IMR-90 (cell line): ENCODE measurements at regions not wholly inside any gene's neighbourhood (a gene's known extent, or its start where the extent isn't known, plus 50 kb on each side); places are given as distances from the start of the nearest gene placed in this dataset.
A peak's percentile ranks its signal among the peaks of the same experiment; 100 is the strongest.

Experiments
- ATAC-seq: fragments of 200-7000 bp; cut with Tn5 transposase; 2 replicates; pipeline ENCODE4 v1.9.1; 2020; ENCODE audit warnings: low read depth, mild to moderate bottlenecking, moderate library complexity
- BruUV-seq: library from RNA; stranded (reverse); fragments of 400-500 nt; replicated peaks from 2 replicates; lab custom pipeline; 2021; lab: Mats Ljungman, UMichigan
- CTCF ChIA-PET: fragments of 300-600 bp; formaldehyde crosslinking; extraction: SDS; loops from one replicate; lab custom pipeline; 2021; ENCODE audit warnings: antibody characterized with exemption; lab: Yijun Ruan, JAX
- POLR2A ChIA-PET: fragments of 300-600 bp; sonication (Branson Sonifier 250); formaldehyde crosslinking; loops from one replicate; lab custom pipeline; 2022; ENCODE audit warnings: antibody characterized with exemption; ENCODE audit not compliant: unreplicated experiment; lab: Charles Lee
- DNase-seq: peaks from one replicate; pipeline ENCODE4 v3.0.0; 2013
- H2AFZ ChIP-seq: replicated peaks from 2 replicates; pipeline ENCODE3; 2013; ENCODE audit warnings: low read length, mild to moderate bottlenecking; ENCODE audit not compliant: poor library complexity
- H2AK5ac ChIP-seq: 2 replicates; pipeline ENCODE4 v1.6.1; 2013; ENCODE audit warnings: low read depth, low read length, inconsistent platforms
- H2AK9ac ChIP-seq: replicated peaks from 2 replicates; pipeline ENCODE3; 2013; ENCODE audit warnings: mild to moderate bottlenecking, low read depth, low read length, moderate library complexity; ENCODE audit not compliant: poor library complexity
- H2BK120ac ChIP-seq: 2 replicates; pipeline ENCODE4 v1.6.1; 2013; ENCODE audit warnings: low read depth, low read length, inconsistent platforms
- H2BK15ac ChIP-seq: 3 replicates; pipeline ENCODE4 v1.6.1; 2013; ENCODE audit warnings: low read depth, low read length, inconsistent platforms
- H2BK20ac ChIP-seq: 2 replicates; pipeline ENCODE4 v1.6.1; 2013; ENCODE audit warnings: low read depth, mild to moderate bottlenecking, inconsistent platforms, low read length, moderate library complexity
- H2BK5ac ChIP-seq: 2 replicates; pipeline ENCODE4 v1.6.1; 2013; ENCODE audit warnings: mild to moderate bottlenecking, low read depth, low read length, inconsistent platforms; ENCODE audit not compliant: poor library complexity, severe bottlenecking
- H3K14ac ChIP-seq: replicated peaks from 2 replicates; pipeline ENCODE4 v1.6.1; 2013; ENCODE audit warnings: low read depth, low read length, inconsistent platforms
- H3K18ac ChIP-seq: 2 replicates; pipeline ENCODE4 v1.6.1; 2013; ENCODE audit warnings: low read depth, low read length, control low read depth
- H3K23ac ChIP-seq: 2 replicates; pipeline ENCODE4 v1.6.1; 2013; ENCODE audit warnings: low read depth, low read length, inconsistent platforms
- H3K27ac ChIP-seq: 2 replicates; pipeline ENCODE4 v1.5.1; 2013; ENCODE audit warnings: mild to moderate bottlenecking, control low read depth, low read length; ENCODE audit not compliant: insufficient read depth
- H3K27me3 ChIP-seq: 2 replicates; pipeline ENCODE4 v1.6.1; 2013; ENCODE audit warnings: low read length; ENCODE audit not compliant: control insufficient read depth, insufficient read depth
- H3K36me3 ChIP-seq: 2 replicates; pipeline ENCODE4 v1.6.1; 2013; ENCODE audit warnings: low read length, mixed read lengths; ENCODE audit not compliant: control insufficient read depth, insufficient read depth
- H3K4ac ChIP-seq: 2 replicates; pipeline ENCODE4 v1.6.1; 2013; ENCODE audit warnings: low read depth, low read length, inconsistent platforms
- H3K4me1 ChIP-seq: 2 replicates; pipeline ENCODE4 v1.6.1; 2013; ENCODE audit warnings: low read length, mixed read lengths; ENCODE audit not compliant: control insufficient read depth, insufficient read depth
- H3K4me2 ChIP-seq: 2 replicates; pipeline ENCODE4 v1.6.1; 2013; ENCODE audit warnings: low read depth, mild to moderate bottlenecking, control low read depth, low read length, moderate library complexity
- H3K4me3 ChIP-seq: 2 replicates; pipeline ENCODE4 v1.5.1; 2013; ENCODE audit warnings: low read depth, mild to moderate bottlenecking, control low read depth, low read length, moderate library complexity; ENCODE audit not compliant: insufficient read depth
- H3K56ac ChIP-seq: 2 replicates; pipeline ENCODE4 v1.6.1; 2013; ENCODE audit warnings: low read length, inconsistent platforms; ENCODE audit not compliant: insufficient read depth; ENCODE audit errors: extremely low read depth
- H3K79me1 ChIP-seq, 2 experiments: 2 replicates each; pipeline ENCODE4 v1.6.1; 2013; ENCODE audit warnings: low read length in 2 of 2, inconsistent platforms in 1 of 2, low read depth in 1 of 2
- H3K9ac ChIP-seq: 2 replicates; pipeline ENCODE4 v1.6.1; 2013; ENCODE audit warnings: low read depth, low read length, control low read depth
- H3K9me1 ChIP-seq: 2 replicates; pipeline ENCODE4 v1.6.1; 2013; ENCODE audit warnings: low read length, inconsistent platforms; ENCODE audit not compliant: insufficient read depth
- H3K9me3 ChIP-seq: 2 replicates; pipeline ENCODE4 v1.6.1; 2013; ENCODE audit warnings: low read length; ENCODE audit not compliant: control insufficient read depth, insufficient read depth
- H4K20me1 ChIP-seq: 2 replicates; pipeline ENCODE4 v1.6.1; 2013; ENCODE audit warnings: low read length, inconsistent platforms; ENCODE audit not compliant: insufficient read depth
- H4K5ac ChIP-seq: 2 replicates; pipeline ENCODE4 v1.6.1; 2013; ENCODE audit warnings: mild to moderate bottlenecking, low read depth, low read length, control low read depth
- H4K8ac ChIP-seq, 2 experiments: 2 replicates each; pipeline ENCODE4 v1.6.1; 2013; ENCODE audit warnings: low read depth in 2 of 2, low read length in 2 of 2, control low read depth in 1 of 2, inconsistent platforms in 1 of 2
- H4K91ac ChIP-seq: 2 replicates; pipeline ENCODE4 v1.6.1; 2013; ENCODE audit warnings: low read depth, low read length, inconsistent platforms; ENCODE audit not compliant: insufficient read depth
- CEBPB ChIP-seq: IDR thresholded peaks from 2 replicates; pipeline ENCODE4 v1.6.1; 2012; ENCODE audit warnings: low read depth, low read length, improper control_type of control experiment
- FOS ChIP-seq: fragments of 150-350 bp; IDR thresholded peaks from 2 replicates; pipeline ENCODE4 v1.6.1; 2016; ENCODE audit warnings: low read depth, low read length
- MAZ ChIP-seq: IDR thresholded peaks from 2 replicates; pipeline ENCODE4 v1.6.1; 2012; ENCODE audit warnings: low read depth, mild to moderate bottlenecking, low read length, improper control_type of control experiment, moderate library complexity, borderline replicate concordance
- MXI1 ChIP-seq: IDR thresholded peaks from 2 replicates; pipeline ENCODE4 v1.6.1; 2012; ENCODE audit warnings: low read depth, mild to moderate bottlenecking, low read length, moderate library complexity, borderline replicate concordance
- RAD21 ChIP-seq: IDR thresholded peaks from 2 replicates; pipeline ENCODE4 v1.6.1; 2012; ENCODE audit warnings: low read length, improper control_type of control experiment
- WGBS, 2 experiments: methylation state at CpG; one replicate each; pipeline versions ENCODE4 v1.1.5 to v1.1.7; 2013; ENCODE audit warnings: missing lambda C conversion rate in 2 of 2; ENCODE audit not compliant: insufficient read length in 1 of 2; ENCODE audit errors: extremely low coverage in 2 of 2; 5-methylcytosine and 5-hydroxymethylcytosine counted together
- dilution Hi-C: fragments of 300-500 bp; cut with HindIII; formaldehyde crosslinking; loops from one replicate; pipeline ENCODE4 v1.14.3; 2018; ENCODE audit warnings: low sequenced_read_pairs; ENCODE audit not compliant: unreplicated experiment
- in situ Hi-C: fragments of 300-500 bp; cut with MboI; formaldehyde crosslinking; loops from 3 replicates; pipeline ENCODE4 v1.14.3; 2019; ENCODE audit warnings: low sequenced_read_pairs, inconsistent platforms, mixed read lengths
- intact Hi-C: fragments of 100-400 bp; cut with micrococcal nuclease; formaldehyde crosslinking; loops from 2 replicates; pipeline ENCODE4 v1.10.0; 2022

- POLR2A ChIA-PET = no interaction called here
- Histone ChIP-seq H4K5ac (peak overlapping the region; percentile 45), H2BK5ac (peak overlapping the region; percentile 78), H3K27me3 (no peaks in the 10 kb centered on the region), H2BK15ac (peak overlapping the region; percentile 97), H3K9me3 (no peaks in the 10 kb centered on the region), H3K79me1 (0 out of 4 replicates have a peak, but pooled peaks cover 0 to 5% of the 10 kb centered on the region in 2 experiments), H2BK20ac (peak overlapping the region; percentile 93), H3K9me1 (peaks cover 15% of the 10 kb centered on the region), H3K27ac (peak overlapping the region; percentile 73), H3K36me3 (no peaks in the 10 kb centered on the region), H2AK9ac (peak overlapping the region; percentile 11), H3K4me2 (peak overlapping the region; percentile 70), H4K8ac (peak overlapping the region; percentile 46 to 81; a peak in 3 of 4 replicates), H4K20me1 (no peaks in the 10 kb centered on the region), H2AK5ac (peak overlapping the region; percentile 76), H3K56ac (peak overlapping the region; percentile 37), H3K9ac (peak overlapping the region; percentile 5; the same call in 1 of the 2 replicates), H3K4me3 (no peak overlapping the region), H2BK120ac (peak overlapping the region; percentile 96), H4K91ac (peak overlapping the region; percentile 87), H2AFZ (peak overlapping the region; percentile 76), H3K4ac (peak overlapping the region; percentile 89), H3K18ac (peak overlapping the region; percentile 90), H3K14ac (peak overlapping the region; percentile 91), H3K4me1 (peaks cover 19% of the 10 kb centered on the region), H3K23ac (peak overlapping the region; percentile 82)
- TF ChIP-seq MAZ (peak; percentile 63; the same call in 1 of the 2 replicates), FOS (peak; percentile 53; the same call in 1 of the 2 replicates), MXI1 (no peak), CEBPB (peak; percentile 56), RAD21 (peak; percentile 6; the same call in 1 of the 2 replicates)
- no TSS peak for BruUV-seq
- CTCF ChIA-PET = interaction anchor here (0.7 to 1.8 kb wide), 4 partner anchors 9 to 155 kb away, joined by 3 to 6 read pairs (median 4); no protein-coding TSS in a partner anchor
- in situ Hi-C loops (no loop called here), intact Hi-C loops (no loop called here), dilution Hi-C loops (no loop called here)
- ATAC-seq (peak; percentile 97), DNase-seq (peak; percentile 91)
- 60% methylated on average over 3 of the region's 17 CpGs; no CpG with 5 or more reads in 1 of the 2 experiments for WGBS, 2 experiments
Measured at GRCh38 chr9:16202914-16203728, 650.3 kb downstream of the CCDC171 start.
